Stimulated activated CD4-positive, alpha-beta T cell treated with anti-CD3 and anti-CD28 coated beads, TNF-alpha, amount 100 ng/mL, for 24 hours (primary cell): ENCODE measurements at regions not wholly inside any gene's neighbourhood (a gene's known extent, or its start where the extent isn't known, plus 50 kb on each side); places are given as distances from the start of the nearest gene placed in this dataset.

ENCODE experiments used
- DNase-seq, 3 experiments: peaks; one replicate each; pipeline ENCODE4 v3.0.0-alpha.2; 2020; ENCODE audit warnings: low read depth in 3 of 3

- no peak for DNase-seq
Observed at GRCh38 chr10:85222300-85222699, 893.9 kb downstream of the CCSER2 start.

- no peak for DNase-seq
Observed at GRCh38 chr10:85224366-85224940, 896.1 kb downstream of the CCSER2 start.

GRCh38 chr10:85225311-85225710 lies 896.9 kb downstream of the CCSER2 start:
- DNase-seq, result no peak

- no peak for DNase-seq
Observed at GRCh38 chr10:85226596-85226995, 898.2 kb downstream of the CCSER2 start.

GRCh38 chr10:85228726-85229125 lies 900.3 kb downstream of the CCSER2 start:
- DNase-seq, result no peak

GRCh38 chr10:85231534-85232270 lies 903.3 kb downstream of the CCSER2 start:
- no peak for DNase-seq

GRCh38 chr10:85235258-85235657 lies 906.9 kb downstream of the CCSER2 start:
- no peak for DNase-seq

GRCh38 chr10:85238676-85239075 lies 910.3 kb downstream of the CCSER2 start:
- DNase-seq, result no peak

- no peak for DNase-seq
Observed at GRCh38 chr10:85250304-85250703, 921.9 kb downstream of the CCSER2 start.

- DNase-seq, result no peak
Observed at GRCh38 chr10:85256481-85256880, 928.1 kb downstream of the CCSER2 start.

- no peak for DNase-seq
Observed at GRCh38 chr10:85259908-85260307, 931.5 kb downstream of the CCSER2 start.

- no peak for DNase-seq
Observed at GRCh38 chr10:85262992-85263391, 934.6 kb downstream of the CCSER2 start.

GRCh38 chr10:85265121-85265520 lies 936.7 kb downstream of the CCSER2 start:
- no peak for DNase-seq

GRCh38 chr10:85266808-85267207 lies 938.4 kb downstream of the CCSER2 start:
- DNase-seq, result no peak

- DNase-seq, result no peak
Observed at GRCh38 chr10:85280014-85280413, 951.6 kb downstream of the CCSER2 start.

- no peak for DNase-seq
Observed at GRCh38 chr10:85284778-85285770, 956.7 kb downstream of the CCSER2 start.

GRCh38 chr10:85293483-85293882 lies 965.1 kb downstream of the CCSER2 start:
- no peak for DNase-seq

- DNase-seq, result no peak
Observed at GRCh38 chr10:85311613-85312337, 983.4 kb downstream of the CCSER2 start.

- no peak for DNase-seq
Observed at GRCh38 chr10:85315657-85316056, 987.3 kb downstream of the CCSER2 start.

- DNase-seq, result no peak
Observed at GRCh38 chr10:85316276-85316675, 987.9 kb downstream of the CCSER2 start.

- no peak for DNase-seq
Observed at GRCh38 chr10:85317827-85318226, 989.4 kb downstream of the CCSER2 start.
